ENCODE measurements at regions not wholly inside any gene's neighbourhood (a gene's known extent, or its start where the extent isn't known, plus 50 kb on each side); places are given as distances from the start of the nearest gene placed in this dataset.

DNA sequence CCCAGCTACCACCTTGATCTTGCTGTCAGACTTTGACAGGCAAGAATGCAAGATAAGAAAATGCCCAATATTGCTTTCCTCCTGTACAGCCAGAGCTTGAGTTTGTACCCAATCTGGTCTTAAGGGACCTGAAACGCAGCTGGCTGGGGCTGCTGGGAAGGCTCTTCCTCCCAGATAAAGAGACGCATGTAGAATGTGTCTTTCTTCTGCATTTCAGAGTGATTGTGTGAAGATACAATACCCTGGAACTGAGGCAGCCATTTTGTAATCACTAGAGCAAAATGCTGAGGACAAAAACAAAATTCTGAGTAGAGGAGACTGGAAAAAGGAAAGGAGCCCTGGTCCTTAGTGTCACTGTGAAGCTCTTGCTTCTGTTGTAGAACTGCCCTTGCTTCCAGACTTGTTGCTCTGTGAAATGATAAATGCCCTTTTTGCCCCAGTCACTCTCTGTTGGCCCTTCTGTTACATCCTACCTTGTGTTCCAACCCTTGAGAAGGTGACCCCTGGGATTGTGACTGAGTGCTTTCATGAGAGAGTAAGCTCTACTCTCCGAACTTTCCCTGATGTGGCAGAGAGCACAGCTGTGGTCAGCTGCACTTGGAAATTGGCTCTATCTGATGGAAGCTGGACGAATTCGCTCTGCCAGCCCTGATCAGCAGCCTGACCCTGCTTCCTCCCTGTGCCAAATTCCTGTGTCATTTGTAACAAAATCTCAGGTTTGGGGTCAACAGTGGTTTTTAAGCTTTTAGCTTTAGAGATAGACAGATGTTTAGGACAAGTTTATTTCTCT lies 137.4 kb upstream of the RBMS1 start:
- Histone ChIP-seq H3K4me1 (peaks cover 14% of the 10 kb centered on the region), H3K36me3 (ENCODE audit: control insufficient read depth, insufficient read depth, low read length) (no peaks in the 10 kb centered on the region), H3K27me3 (replicated peaks; ENCODE audit: control insufficient read depth, insufficient read depth, low read length) (no peaks in the 10 kb centered on the region), H3K4me3 (ENCODE audit: low read depth, low read length) (no peak overlapping the region), H3K9me3 (no peaks in the 10 kb centered on the region)
- Mint-ChIP-seq H3K27me3 (ENCODE audit: insufficient read depth, unreplicated experiment) (no peaks in the 10 kb centered on the region), H3K36me3 (ENCODE audit: insufficient read depth, unreplicated experiment) (no peaks in the 10 kb centered on the region), H3K27ac (ENCODE audit: unreplicated experiment) (no peak overlapping the region), H3K4me3 (ENCODE audit: unreplicated experiment) (no peak overlapping the region), H3K9me3 (ENCODE audit: unreplicated experiment) (peaks cover 7% of the 10 kb centered on the region), H3K4me1 (ENCODE audit: low read depth, unreplicated experiment) (no peaks in the 10 kb centered on the region)
- ChIA-PET POLR2A (no interaction called here), CTCF (no interaction called here)
- no peak for TF ChIP-seq CTCF (IDR thresholded peaks at IDR 0.05; ENCODE audit: insufficient read depth in 1 of 2, low read depth in 1 of 2, low read length in 1 of 2, severe bottlenecking in 1 of 2, unreplicated experiment in 1 of 2)
- BruUV-seq (replicated peaks), result no TSS peak
- no peak for DNase-seq
- intact Hi-C loops (cut with micrococcal nuclease; ENCODE audit: unreplicated experiment), result no loop called here

DNA sequence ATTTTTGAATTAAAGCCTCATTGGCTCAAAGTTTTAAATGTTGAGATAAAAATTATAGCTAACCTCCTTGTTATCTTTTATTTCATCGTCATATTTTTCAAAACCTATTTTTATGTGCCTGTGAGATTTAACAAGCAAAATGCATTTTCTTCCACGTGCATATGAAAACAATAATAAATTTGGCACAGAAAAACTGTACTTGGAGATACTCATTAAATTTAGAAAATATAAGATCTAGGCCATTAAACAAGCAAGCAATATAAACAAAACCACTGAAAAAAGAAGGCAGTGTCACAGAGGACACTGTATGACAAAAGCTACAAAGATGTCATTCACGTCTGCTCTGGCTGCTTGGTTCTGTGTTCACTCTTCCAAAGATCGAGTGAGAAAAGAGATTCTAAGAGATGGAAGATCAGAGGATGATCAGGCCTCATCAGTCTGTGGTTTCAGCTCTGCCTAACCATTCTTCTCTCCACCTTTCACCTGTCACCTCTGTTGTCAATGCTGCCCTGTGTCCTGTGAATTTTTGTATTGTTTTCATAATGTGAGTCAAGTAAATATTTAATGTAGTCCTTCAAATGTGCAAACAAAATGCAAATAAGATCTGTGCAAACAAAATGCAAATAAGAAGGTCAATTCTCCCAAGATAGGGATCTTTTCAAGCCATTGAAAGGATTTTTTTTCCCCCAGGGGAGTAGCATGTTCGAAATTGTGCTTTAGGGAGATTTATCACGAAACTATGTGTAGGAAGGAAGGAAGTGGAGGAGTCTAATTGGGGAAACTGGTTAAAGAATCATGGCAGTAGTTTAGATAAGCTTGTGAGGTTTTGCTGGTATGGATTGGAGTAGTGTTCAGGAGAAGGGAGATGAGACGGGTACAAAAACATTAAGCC lies 138.7 kb upstream of the RBMS1 start:
- Histone ChIP-seq H3K4me1 (peaks cover 14% of the 10 kb centered on the region), H3K9me3 (no peaks in the 10 kb centered on the region), H3K27me3 (replicated peaks; ENCODE audit: control insufficient read depth, insufficient read depth, low read length) (no peaks in the 10 kb centered on the region), H3K4me3 (ENCODE audit: low read depth, low read length) (no peak overlapping the region), H3K36me3 (ENCODE audit: control insufficient read depth, insufficient read depth, low read length) (no peaks in the 10 kb centered on the region)
- Mint-ChIP-seq H3K4me1 (ENCODE audit: low read depth, unreplicated experiment) (no peaks in the 10 kb centered on the region), H3K9me3 (ENCODE audit: unreplicated experiment) (peaks cover 12% of the 10 kb centered on the region), H3K27ac (ENCODE audit: unreplicated experiment) (no peak overlapping the region), H3K4me3 (ENCODE audit: unreplicated experiment) (no peak overlapping the region), H3K36me3 (ENCODE audit: insufficient read depth, unreplicated experiment) (no peaks in the 10 kb centered on the region), H3K27me3 (ENCODE audit: insufficient read depth, unreplicated experiment) (no peaks in the 10 kb centered on the region)
- no TSS peak for BruUV-seq (replicated peaks)
- ChIA-PET CTCF (interaction anchor here (0.6 kb wide), 1 partner anchor 338 kb away, joined by 3 read pairs; no protein-coding TSS in a partner anchor), POLR2A (no interaction called here)
- intact Hi-C loops (cut with micrococcal nuclease; ENCODE audit: unreplicated experiment), result no loop called here
- TF ChIP-seq CTCF (IDR thresholded peaks at IDR 0.05; ENCODE audit: insufficient read depth in 1 of 2, low read depth in 1 of 2, low read length in 1 of 2, severe bottlenecking in 1 of 2, unreplicated experiment in 1 of 2), result no peak
- DNase-seq, result no peak

- CTCF ChIA-PET, result no interaction called here
- Mint-ChIP-seq H3K9me3 (ENCODE audit: unreplicated experiment) (peaks cover 24% of the 10 kb centered on the region), H3K36me3 (ENCODE audit: insufficient read depth, unreplicated experiment) (no peaks in the 10 kb centered on the region), H3K4me3 (ENCODE audit: unreplicated experiment) (no peak overlapping the region), H3K27ac (ENCODE audit: unreplicated experiment) (no peak overlapping the region), H3K4me1 (ENCODE audit: low read depth, unreplicated experiment) (no peaks in the 10 kb centered on the region), H3K27me3 (ENCODE audit: insufficient read depth, unreplicated experiment) (no peaks in the 10 kb centered on the region)
- POLR2A ChIA-PET, result no interaction called here
- H3K4me1 ChIP-seq, result peaks cover 5% of the 10 kb centered on the region; the same call in 1 of the 2 replicates
- BruUV-seq (replicated peaks), result no TSS peak
- no peak overlapping the region for H3K4me3 ChIP-seq (ENCODE audit: low read depth, low read length)
- intact Hi-C loops (cut with micrococcal nuclease; ENCODE audit: unreplicated experiment), result no loop called here
- DNase-seq, result no peak
- H3K27me3 ChIP-seq (replicated peaks; ENCODE audit: control insufficient read depth, insufficient read depth, low read length), result no peaks in the 10 kb centered on the region
- H3K9me3 ChIP-seq, result peaks cover 16% of the 10 kb centered on the region; the same call in 1 of the 2 replicates
- H3K36me3 ChIP-seq (ENCODE audit: control insufficient read depth, insufficient read depth, low read length), result no peaks in the 10 kb centered on the region
- TF ChIP-seq CTCF (IDR thresholded peaks at IDR 0.05; ENCODE audit: insufficient read depth in 1 of 2, low read depth in 1 of 2, low read length in 1 of 2, severe bottlenecking in 1 of 2, unreplicated experiment in 1 of 2), result no peak
Observed at GRCh38 chr2:160634436-160634835, 140.8 kb upstream of the RBMS1 start.
